HUES6 (cell line): ENCODE measurements at regions not wholly inside any gene's neighbourhood (a gene's known extent, or its start where the extent isn't known, plus 50 kb on each side); places are given as distances from the start of the nearest gene placed in this dataset.

Experiments
- H3K27ac ChIP-seq: 2 replicates; pipeline ENCODE4 v1.7.0; 2013; ENCODE audit warnings: low read depth, mild to moderate bottlenecking, low read length, inconsistent platforms
- H3K27me3 ChIP-seq: 2 replicates; pipeline ENCODE4 v1.6.1; 2013; ENCODE audit warnings: low read length; ENCODE audit not compliant: control insufficient read depth, insufficient read depth
- H3K36me3 ChIP-seq: 2 replicates; pipeline ENCODE4 v1.6.1; 2013; ENCODE audit warnings: low read length; ENCODE audit not compliant: control insufficient read depth, insufficient read depth
- H3K4me1 ChIP-seq: 2 replicates; pipeline ENCODE4 v1.6.1; 2013; ENCODE audit warnings: low read length; ENCODE audit not compliant: control insufficient read depth, insufficient read depth
- H3K4me3 ChIP-seq: 2 replicates; pipeline ENCODE4 v1.5.1; 2013; ENCODE audit warnings: low read depth, low read length
- H3K9ac ChIP-seq: one replicate; pipeline ENCODE4 v1.6.1; 2013; ENCODE audit warnings: mild to moderate bottlenecking, low read length
- H3K9me3 ChIP-seq: 2 replicates; pipeline ENCODE4 v1.6.1; 2013; ENCODE audit warnings: low read depth, low read length; ENCODE audit not compliant: control insufficient read depth, insufficient read depth

DNA sequence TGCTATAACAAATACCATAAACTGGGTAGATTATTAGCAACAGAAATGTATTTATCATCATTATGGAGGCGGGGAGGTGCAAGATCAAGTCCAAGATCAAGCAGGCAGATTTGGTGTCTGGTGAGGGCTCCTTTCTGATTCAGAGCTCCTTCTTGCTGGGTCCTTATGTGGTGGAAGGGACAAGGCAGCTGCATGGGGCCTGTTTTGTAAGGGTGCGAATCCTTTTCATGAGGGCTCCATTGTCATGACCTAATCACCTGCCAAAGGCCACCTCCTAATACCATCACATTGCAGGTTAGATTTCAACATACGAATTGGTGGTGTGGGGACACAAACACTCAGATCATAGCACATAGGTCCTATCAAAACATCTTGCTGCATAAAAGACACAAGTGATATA, 84.4 kb upstream of the CCDC150 start:
- no peaks in the 10 kb centered on the region for H3K36me3 ChIP-seq
- no peak overlapping the region for H3K9ac ChIP-seq
- no peaks in the 10 kb centered on the region for H3K9me3 ChIP-seq
- H3K4me1 ChIP-seq, result no peaks in the 10 kb centered on the region; the same call in 1 of the 2 replicates
- H3K27me3 ChIP-seq, result no peaks in the 10 kb centered on the region
- no peak overlapping the region for H3K4me3 ChIP-seq
- no peak overlapping the region for H3K27ac ChIP-seq

DNA sequence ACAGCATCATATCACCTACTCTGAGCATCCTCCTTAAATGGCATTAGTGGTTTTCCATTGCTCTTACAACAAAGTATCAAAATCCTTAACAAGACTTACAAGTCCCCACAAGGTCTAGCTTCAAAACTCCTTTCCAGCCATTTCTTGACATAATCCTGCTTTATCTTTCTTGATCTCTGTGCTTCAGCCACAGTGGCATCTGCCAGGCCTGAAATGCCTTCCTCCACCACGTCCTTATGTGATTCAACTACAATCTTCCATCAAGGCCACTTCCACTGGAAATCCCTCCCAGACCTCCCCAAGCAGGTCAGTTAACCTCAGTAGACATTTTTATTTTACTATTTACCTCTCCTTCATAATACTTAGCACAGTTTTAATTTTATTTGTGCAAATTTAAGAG, 83.8 kb upstream of the CCDC150 start:
- Histone ChIP-seq H3K27me3 (no peaks in the 10 kb centered on the region), H3K4me3 (no peak overlapping the region), H3K9me3 (no peaks in the 10 kb centered on the region), H3K9ac (no peak overlapping the region), H3K27ac (no peak overlapping the region), H3K4me1 (no peaks in the 10 kb centered on the region; the same call in 1 of the 2 replicates), H3K36me3 (no peaks in the 10 kb centered on the region)

DNA sequence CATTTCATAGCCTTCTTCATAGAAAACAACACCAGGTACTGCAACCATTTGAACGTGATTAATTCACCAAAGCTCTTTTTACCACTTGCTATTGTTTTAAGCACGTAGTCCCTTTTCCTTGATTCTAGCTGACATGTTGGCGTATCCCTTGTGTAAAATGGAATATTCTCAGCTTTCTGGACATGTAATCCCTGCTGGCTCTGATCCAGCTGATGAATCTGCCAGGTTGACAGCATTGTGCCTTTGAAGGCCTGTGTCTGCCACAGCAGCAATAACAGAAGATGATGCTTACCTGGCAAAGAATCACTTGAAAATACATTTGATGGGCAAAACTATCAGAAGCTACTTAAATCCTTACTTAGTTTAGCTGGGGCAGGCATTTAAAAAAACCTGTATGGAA, 81.0 kb upstream of the CCDC150 start:
- Histone ChIP-seq H3K9ac (no peak overlapping the region), H3K4me3 (no peak overlapping the region), H3K36me3 (no peaks in the 10 kb centered on the region), H3K9me3 (peaks cover 11% of the 10 kb centered on the region), H3K27me3 (no peaks in the 10 kb centered on the region), H3K27ac (no peak overlapping the region), H3K4me1 (no peaks in the 10 kb centered on the region)

DNA sequence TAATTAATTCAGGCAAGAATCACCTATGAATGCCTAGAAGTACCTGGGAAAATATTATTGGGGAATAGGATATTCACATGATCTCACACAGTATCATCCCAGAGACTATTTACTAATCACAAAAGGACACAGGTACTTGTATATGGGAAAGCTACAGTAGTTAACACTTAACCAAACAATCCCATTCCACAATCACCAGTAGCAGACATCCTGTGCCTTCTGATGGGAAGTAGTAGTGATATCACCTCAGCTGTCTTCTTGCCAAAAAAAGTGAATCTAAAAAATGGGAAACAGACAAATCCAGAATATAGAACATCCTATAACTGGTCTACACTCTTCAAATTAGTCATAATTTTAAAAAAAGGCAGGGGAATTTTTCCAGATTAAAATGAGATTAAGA, 75.6 kb upstream of the CCDC150 start:
- no peak overlapping the region for H3K27ac ChIP-seq
- no peaks in the 10 kb centered on the region for H3K36me3 ChIP-seq
- no peaks in the 10 kb centered on the region for H3K27me3 ChIP-seq
- H3K9ac ChIP-seq, result no peak overlapping the region
- H3K4me1 ChIP-seq, result no peaks in the 10 kb centered on the region
- peaks cover 11% of the 10 kb centered on the region for H3K9me3 ChIP-seq
- H3K4me3 ChIP-seq, result no peak overlapping the region

DNA sequence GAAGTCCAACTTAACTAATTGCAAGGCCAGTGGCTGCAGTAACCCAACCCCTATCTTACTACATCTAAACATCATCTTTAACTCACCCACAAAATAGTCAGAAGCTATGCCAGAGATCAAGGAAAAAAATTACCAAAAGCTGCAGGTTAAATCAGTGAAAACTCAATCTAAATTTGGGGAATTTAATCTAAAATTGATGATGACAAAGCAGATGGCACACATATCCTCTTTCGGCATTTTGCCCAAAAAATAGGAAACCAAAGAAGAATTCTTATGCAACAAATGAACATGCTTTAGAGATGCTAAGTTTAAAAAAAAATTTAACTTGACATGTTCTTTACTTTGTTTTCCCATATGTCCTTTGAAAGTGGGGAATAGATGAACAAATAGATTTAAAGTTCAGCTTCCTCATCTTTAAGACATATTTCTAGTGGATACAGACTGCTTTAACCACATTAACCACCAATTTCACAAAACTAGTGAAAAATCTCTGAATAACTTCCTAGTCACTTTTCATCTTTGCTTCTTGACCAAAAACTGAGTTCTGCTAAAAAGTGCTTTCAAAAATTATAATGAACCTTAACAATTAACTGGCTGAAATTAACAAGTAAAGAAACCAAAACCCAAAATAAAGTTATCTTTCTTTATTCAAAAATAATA, 74.3 kb upstream of the CCDC150 start:
- no peaks in the 10 kb centered on the region for H3K36me3 ChIP-seq
- no peak overlapping the region for H3K27ac ChIP-seq
- no peak overlapping the region for H3K9ac ChIP-seq
- H3K9me3 ChIP-seq, result peaks cover 11% of the 10 kb centered on the region
- no peak overlapping the region for H3K4me3 ChIP-seq
- H3K27me3 ChIP-seq, result no peaks in the 10 kb centered on the region
- no peaks in the 10 kb centered on the region for H3K4me1 ChIP-seq

DNA sequence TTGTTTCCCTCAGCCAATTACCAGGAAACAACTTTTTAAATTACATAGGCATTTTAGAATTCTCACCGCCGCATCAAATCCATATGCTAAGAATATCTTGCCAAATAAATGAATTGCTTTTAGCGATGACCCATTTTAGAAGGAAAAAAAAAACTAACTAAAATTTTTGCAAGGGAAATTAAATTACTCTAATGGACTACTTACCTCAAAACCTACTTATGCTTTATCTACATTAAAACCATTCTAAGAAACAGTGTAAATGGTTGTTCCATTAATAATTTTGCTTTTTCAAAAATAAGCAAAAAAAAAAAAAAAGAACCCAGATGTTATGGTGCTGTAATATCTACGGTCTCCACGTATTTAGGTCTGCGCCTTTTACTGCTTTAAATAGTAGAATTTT, 73.5 kb upstream of the CCDC150 start:
- Histone ChIP-seq H3K27me3 (no peaks in the 10 kb centered on the region), H3K9me3 (peaks cover 11% of the 10 kb centered on the region)

DNA sequence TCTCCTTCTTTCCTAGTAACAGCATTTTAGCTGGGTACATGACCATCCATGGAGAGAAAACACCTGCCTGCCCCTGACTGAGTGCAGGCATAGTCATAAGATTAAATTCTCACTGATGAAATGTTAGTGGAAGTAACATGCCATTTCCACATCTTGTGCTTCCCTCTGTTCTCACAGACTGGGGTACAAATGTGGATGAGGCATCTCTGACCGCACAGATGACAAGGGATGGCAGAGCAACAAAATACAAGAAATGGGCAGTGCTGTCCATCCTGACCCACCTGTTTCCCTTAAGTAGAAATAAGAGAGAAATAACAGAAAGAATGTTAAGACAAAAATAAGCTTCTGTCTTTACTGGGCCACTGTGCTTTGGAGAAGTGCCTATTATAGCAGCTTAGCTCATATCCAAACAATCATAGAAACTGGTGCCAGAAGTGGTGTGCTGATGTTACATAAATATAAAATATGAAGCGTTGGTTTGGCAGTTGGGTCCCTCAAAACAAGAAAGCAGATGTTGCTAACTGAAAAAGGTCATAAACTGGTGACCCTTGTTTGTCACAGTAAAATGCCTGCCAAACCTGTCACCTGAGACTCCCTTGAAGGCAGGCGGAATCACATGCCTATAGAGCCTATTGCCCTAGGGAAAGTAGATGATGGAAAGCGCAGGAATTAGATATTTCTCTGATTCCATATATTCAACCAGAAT, 72.4 kb upstream of the CCDC150 start:
- Histone ChIP-seq H3K27me3 (no peaks in the 10 kb centered on the region), H3K9me3 (no peaks in the 10 kb centered on the region), H3K27ac (no peak overlapping the region), H3K36me3 (no peaks in the 10 kb centered on the region), H3K9ac (no peak overlapping the region), H3K4me1 (no peaks in the 10 kb centered on the region), H3K4me3 (no peak overlapping the region)

More for the DNA sequence above, 73.5 kb upstream of the CCDC150 start:
- H3K36me3 ChIP-seq, result no peaks in the 10 kb centered on the region
- no peak overlapping the region for H3K4me3 ChIP-seq
- H3K4me1 ChIP-seq, result no peaks in the 10 kb centered on the region
- H3K27ac ChIP-seq, result no peak overlapping the region
- no peak overlapping the region for H3K9ac ChIP-seq

DNA sequence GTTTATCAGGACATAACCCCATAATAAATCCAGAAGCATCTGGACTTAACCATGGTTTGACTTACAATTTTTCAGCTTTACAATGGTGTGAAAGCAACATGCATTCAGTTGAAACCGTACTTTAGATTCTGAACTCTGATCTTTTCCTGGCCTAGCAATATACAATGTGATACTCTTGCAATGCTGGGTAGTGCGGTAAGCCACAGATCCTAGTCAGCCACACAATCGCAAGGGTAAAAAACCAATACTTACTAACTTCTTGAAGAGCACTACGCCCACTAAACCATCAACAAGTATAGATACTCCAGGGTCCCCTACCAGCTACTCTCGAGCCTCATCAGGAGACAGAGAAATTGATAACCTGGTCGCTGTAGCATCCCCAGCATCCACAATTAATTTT, 71.0 kb upstream of the CCDC150 start:
- H3K9me3 ChIP-seq, result no peaks in the 10 kb centered on the region
- no peak overlapping the region for H3K4me3 ChIP-seq

DNA sequence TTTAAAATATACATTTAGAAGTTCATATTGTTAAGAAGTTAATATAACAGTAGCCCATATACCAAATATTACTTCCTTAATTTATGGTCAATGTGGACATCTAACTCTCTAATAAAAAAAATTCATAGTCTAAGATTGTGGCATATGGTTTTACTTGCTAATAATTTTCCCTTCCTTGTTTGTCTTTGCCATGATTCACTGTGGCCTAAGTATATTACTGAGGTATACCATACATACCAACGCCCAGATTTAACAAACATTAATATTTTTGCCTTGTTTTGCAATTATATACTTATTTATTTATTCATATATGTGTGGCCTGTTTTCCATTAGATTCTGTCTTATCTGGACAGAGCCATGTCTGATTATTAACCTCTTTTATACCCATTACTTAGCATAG, 54.6 kb upstream of the CCDC150 start:
- no peaks in the 10 kb centered on the region; the same call in 1 of the 2 replicates for H3K4me1 ChIP-seq
- H3K9ac ChIP-seq, result no peak overlapping the region
- no peaks in the 10 kb centered on the region for H3K27me3 ChIP-seq
- no peak overlapping the region for H3K4me3 ChIP-seq
- no peaks in the 10 kb centered on the region for H3K9me3 ChIP-seq
- H3K27ac ChIP-seq, result no peak overlapping the region
- no peaks in the 10 kb centered on the region for H3K36me3 ChIP-seq

More for the DNA sequence above, 71.0 kb upstream of the CCDC150 start:
- Histone ChIP-seq H3K36me3 (no peaks in the 10 kb centered on the region), H3K9ac (no peak overlapping the region), H3K4me1 (no peaks in the 10 kb centered on the region), H3K27me3 (no peaks in the 10 kb centered on the region), H3K27ac (no peak overlapping the region)

DNA sequence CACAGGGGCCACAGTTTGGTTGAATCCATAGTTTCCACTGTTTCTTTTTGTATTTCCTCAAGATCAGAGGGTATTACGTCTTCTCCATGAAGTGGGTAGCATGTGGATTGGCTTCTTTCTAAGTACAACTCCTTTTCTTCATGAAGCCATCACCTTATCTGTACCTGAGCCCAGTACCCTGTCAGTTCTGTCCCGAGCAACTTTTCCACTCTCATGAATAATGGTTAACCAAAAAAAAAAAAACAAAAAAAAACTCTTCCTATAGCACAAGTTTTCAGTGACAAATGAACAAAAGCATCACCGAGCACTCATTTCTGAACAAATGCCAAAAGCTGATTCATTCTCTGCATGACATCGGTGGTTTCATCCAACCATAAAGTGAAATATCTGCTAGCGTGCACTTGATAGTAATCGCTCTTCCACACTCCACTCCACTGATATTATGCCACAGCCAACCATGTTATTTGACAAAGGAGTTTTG, 53.0 kb upstream of the CCDC150 start:
- H3K27ac ChIP-seq, result no peak overlapping the region
- H3K9ac ChIP-seq, result no peak overlapping the region

DNA sequence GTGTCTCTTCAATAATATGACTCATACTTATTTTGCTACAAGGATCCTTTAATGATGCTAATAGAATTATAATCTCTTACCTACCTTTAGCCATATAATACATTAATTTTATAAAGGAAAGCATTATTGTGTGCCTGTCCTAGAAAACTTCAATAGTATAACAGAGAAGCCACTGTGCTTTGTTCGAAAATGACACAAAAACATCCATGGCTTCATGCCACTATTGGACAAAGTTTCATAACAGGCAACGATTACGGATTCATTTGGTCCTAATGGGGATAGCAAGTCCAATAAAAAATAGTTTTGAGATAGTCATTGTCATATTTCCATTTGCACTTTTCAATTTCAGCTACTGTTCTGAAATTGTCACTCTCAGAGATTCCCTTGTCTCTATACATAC, 52.5 kb upstream of the CCDC150 start:
- H3K27ac ChIP-seq, result no peak overlapping the region
- no peak overlapping the region for H3K9ac ChIP-seq
- no peaks in the 10 kb centered on the region for H3K36me3 ChIP-seq
- peaks cover 4% of the 10 kb centered on the region; the same call in 1 of the 2 replicates for H3K4me1 ChIP-seq
- H3K4me3 ChIP-seq, result no peak overlapping the region
- H3K27me3 ChIP-seq, result peaks cover 11% of the 10 kb centered on the region
- no peaks in the 10 kb centered on the region for H3K9me3 ChIP-seq

More for the DNA sequence above, 53.0 kb upstream of the CCDC150 start:
- Histone ChIP-seq H3K27me3 (peaks cover 6% of the 10 kb centered on the region), H3K4me3 (no peak overlapping the region), H3K9me3 (no peaks in the 10 kb centered on the region), H3K36me3 (no peaks in the 10 kb centered on the region), H3K4me1 (no peaks in the 10 kb centered on the region; the same call in 1 of the 2 replicates)
